Keratinocyte (primary cell): ENCODE measurements at regions not wholly inside any gene's neighbourhood (a gene's known extent, or its start where the extent isn't known, plus 50 kb on each side); places are given as distances from the start of the nearest gene placed in this dataset.

Experiments used
- DNase-seq: peaks from one replicate; pipeline ENCODE4 v3.0.0-alpha.2; 2011; ENCODE audit warnings: low read depth, missing footprints, low spot score
- FAIRE-seq: peaks from 2 replicates; lab custom pipeline; 2011; peaks lifted over from hg19 to GRCh38; lab: Jason Lieb, UNC
- H2AFZ ChIP-seq: 2 replicates; pipeline ENCODE4 v1.6.0; 2012; ENCODE audit warnings: low read length, control low read depth, inconsistent platforms; ENCODE audit not compliant: control insufficient read depth
- H3K27ac ChIP-seq: 2 replicates; pipeline ENCODE4 v1.5.1; 2011; ENCODE audit warnings: low read length; ENCODE audit not compliant: control insufficient read depth, insufficient read depth
- H3K27me3 ChIP-seq: 3 replicates; pipeline ENCODE4 v1.6.0; 2011; ENCODE audit warnings: low read length; ENCODE audit not compliant: control insufficient read depth, insufficient read depth; ENCODE audit errors: extremely low read depth
- H3K36me3 ChIP-seq, 2 experiments: 2 replicates in 1 of 2; 3 replicates in 1 of 2; pipeline ENCODE4 v1.5.1; 2011; ENCODE audit warnings: low read length in 2 of 2, mild to moderate bottlenecking in 1 of 2; ENCODE audit not compliant: control insufficient read depth in 2 of 2, insufficient read depth in 2 of 2; ENCODE audit errors: extremely low read depth in 1 of 2
- H3K4me1 ChIP-seq: 3 replicates; pipeline ENCODE4 v1.5.1; 2011; ENCODE audit warnings: low read length; ENCODE audit not compliant: control insufficient read depth, insufficient read depth; ENCODE audit errors: extremely low read depth
- H3K4me2 ChIP-seq: 3 replicates; pipeline ENCODE4 v1.6.0; 2011; ENCODE audit warnings: low read depth, low read length; ENCODE audit not compliant: control insufficient read depth, insufficient read depth; ENCODE audit errors: extremely low read depth
- H3K4me3 ChIP-seq, 3 experiments: fragments of 200-600 bp in 1 of 3; sonication (generic) in 1 of 3; 2 replicates in 2 of 3; 3 replicates in 1 of 3; pipeline ENCODE4 v1.5.1; 2011 to 2016; ENCODE audit warnings: low read length in 3 of 3, mild to moderate bottlenecking in 3 of 3, control low read depth in 2 of 3, inconsistent platforms in 1 of 3, low read depth in 1 of 3, mixed read lengths in 1 of 3, mixed run types in 1 of 3, moderate library complexity in 1 of 3; ENCODE audit not compliant: control insufficient read depth in 2 of 3, insufficient read depth in 2 of 3; ENCODE audit errors: extremely low read depth in 1 of 3
- H3K79me2 ChIP-seq: 2 replicates; pipeline ENCODE4 v1.6.0; 2012; ENCODE audit warnings: low read length; ENCODE audit not compliant: control insufficient read depth, insufficient read depth
- H3K9ac ChIP-seq: 3 replicates; pipeline ENCODE4 v1.6.0; 2011; ENCODE audit warnings: low read length; ENCODE audit not compliant: control insufficient read depth, insufficient read depth; ENCODE audit errors: extremely low read depth
- H3K9me1 ChIP-seq: 3 replicates; pipeline ENCODE4 v1.6.0; 2011; ENCODE audit warnings: low read length; ENCODE audit not compliant: control insufficient read depth, insufficient read depth; ENCODE audit errors: extremely low read depth
- H3K9me3 ChIP-seq: 2 replicates; pipeline ENCODE4 v1.5.1; 2012; ENCODE audit warnings: low read depth, low read length; ENCODE audit not compliant: control insufficient read depth
- H4K20me1 ChIP-seq: 3 replicates; pipeline ENCODE4 v1.6.0; 2011; ENCODE audit warnings: low read length; ENCODE audit not compliant: control insufficient read depth, insufficient read depth; ENCODE audit errors: extremely low read depth
- EZH2 ChIP-seq: IDR thresholded peaks from one replicate; pipeline ENCODE4 v1.6.1; 2012; ENCODE audit warnings: inconsistent platforms, mild to moderate bottlenecking, low read length, moderate library complexity
- dilution Hi-C: fragments of 300-500 bp; cut with MboI; formaldehyde crosslinking; loops from one replicate; pipeline ENCODE4 v1.7.0; 2020; ENCODE audit warnings: low sequenced_read_pairs; ENCODE audit not compliant: extremely low pct_ligation_motif_present
- TF ChIP-seq, protein P1 (sequence below), 3 experiments: IDR thresholded peaks in 1 of 3; conservative IDR thresholded peaks in 1 of 3; optimal IDR thresholded peaks in 1 of 3; 2 replicates in 2 of 3; 3 replicates in 1 of 3; pipeline versions ENCODE3 to v1.5.1; 2011; ENCODE audit warnings: low read length in 3 of 3, mild to moderate bottlenecking in 3 of 3, moderate library complexity in 2 of 3, control low read depth in 1 of 3, inconsistent platforms in 1 of 3; ENCODE audit not compliant: insufficient read depth in 2 of 3; ENCODE audit errors: extremely low read depth in 1 of 3

DNA sequence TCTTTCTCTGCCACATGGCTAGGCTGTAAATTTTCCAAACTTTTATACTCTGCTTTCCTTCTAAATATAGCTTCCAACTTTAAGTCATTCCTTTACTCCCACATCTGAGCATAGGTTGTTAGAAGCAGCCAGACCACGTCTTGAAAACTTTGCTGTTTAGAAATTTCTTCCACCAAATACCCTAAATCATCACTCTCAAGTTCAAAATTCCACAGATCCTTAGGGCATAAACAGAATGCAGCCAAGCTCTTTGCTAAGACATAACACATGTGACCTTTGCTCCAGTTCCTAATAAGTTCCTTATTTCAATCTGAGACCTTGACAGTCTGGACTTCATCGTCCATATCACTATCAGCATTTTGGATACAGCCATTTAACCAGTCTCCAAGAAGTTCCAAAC lies 749.9 kb downstream of the METTL15 start:
- H3K9me3 ChIP-seq = no peaks in the 10 kb centered on the region
- no peaks in the 10 kb centered on the region for H4K20me1 ChIP-seq
- H2AFZ ChIP-seq = no peak overlapping the region
- no peaks in the 10 kb centered on the region for H3K27me3 ChIP-seq
- no peaks in the 10 kb centered on the region for H3K4me1 ChIP-seq
- H3K9ac ChIP-seq = no peak overlapping the region
- FAIRE-seq (no peak), DNase-seq (no peak)
- no peak overlapping the region for H3K4me3 ChIP-seq
- H3K27ac ChIP-seq = no peak overlapping the region
- no peak for TF ChIP-seq EZH2
- TF ChIP-seq, protein P1, sequence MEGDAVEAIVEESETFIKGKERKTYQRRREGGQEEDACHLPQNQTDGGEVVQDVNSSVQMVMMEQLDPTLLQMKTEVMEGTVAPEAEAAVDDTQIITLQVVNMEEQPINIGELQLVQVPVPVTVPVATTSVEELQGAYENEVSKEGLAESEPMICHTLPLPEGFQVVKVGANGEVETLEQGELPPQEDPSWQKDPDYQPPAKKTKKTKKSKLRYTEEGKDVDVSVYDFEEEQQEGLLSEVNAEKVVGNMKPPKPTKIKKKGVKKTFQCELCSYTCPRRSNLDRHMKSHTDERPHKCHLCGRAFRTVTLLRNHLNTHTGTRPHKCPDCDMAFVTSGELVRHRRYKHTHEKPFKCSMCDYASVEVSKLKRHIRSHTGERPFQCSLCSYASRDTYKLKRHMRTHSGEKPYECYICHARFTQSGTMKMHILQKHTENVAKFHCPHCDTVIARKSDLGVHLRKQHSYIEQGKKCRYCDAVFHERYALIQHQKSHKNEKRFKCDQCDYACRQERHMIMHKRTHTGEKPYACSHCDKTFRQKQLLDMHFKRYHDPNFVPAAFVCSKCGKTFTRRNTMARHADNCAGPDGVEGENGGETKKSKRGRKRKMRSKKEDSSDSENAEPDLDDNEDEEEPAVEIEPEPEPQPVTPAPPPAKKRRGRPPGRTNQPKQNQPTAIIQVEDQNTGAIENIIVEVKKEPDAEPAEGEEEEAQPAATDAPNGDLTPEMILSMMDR (optimal IDR thresholded peaks at IDR 0.05 in 1 of 3, IDR thresholded peaks at IDR 0.05 in 1 of 3, conservative IDR thresholded peaks at IDR 0.05 in 1 of 3; ENCODE audit: extremely low read depth in 1 of 3, insufficient read depth in 2 of 3, low read length in 3 of 3) = no peak
- H3K9me1 ChIP-seq = no peaks in the 10 kb centered on the region
- H3K4me2 ChIP-seq = no peak overlapping the region
- no peaks in the 10 kb centered on the region for H3K79me2 ChIP-seq
- dilution Hi-C loops = no loop called here
- H3K36me3 ChIP-seq = no peaks in the 10 kb centered on the region

DNA sequence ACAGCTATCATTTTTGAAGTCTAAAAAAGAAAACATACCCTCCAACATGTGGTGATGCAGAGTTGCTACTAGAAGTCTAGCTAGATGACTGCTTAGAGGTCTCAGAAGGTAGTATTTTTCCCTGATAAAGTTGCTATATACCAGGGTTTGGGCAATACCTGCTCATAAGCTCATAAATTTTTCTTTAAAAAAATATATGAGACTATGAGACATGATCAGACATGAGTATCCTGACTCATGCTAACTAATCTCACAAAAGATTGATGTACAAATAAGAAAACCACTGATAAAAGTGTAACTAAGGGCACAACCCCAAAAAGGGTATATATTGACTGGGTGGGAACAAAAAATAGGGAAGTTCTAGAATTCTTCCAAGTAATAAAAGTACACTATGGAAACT lies 740.9 kb downstream of the METTL15 start:
- no peak overlapping the region for H3K4me3 ChIP-seq
- no peak overlapping the region for H3K4me2 ChIP-seq
- H3K27me3 ChIP-seq = no peaks in the 10 kb centered on the region
- no peaks in the 10 kb centered on the region for H3K4me1 ChIP-seq
- no peaks in the 10 kb centered on the region for H3K36me3 ChIP-seq
- no peaks in the 10 kb centered on the region for H3K9me1 ChIP-seq
- H3K79me2 ChIP-seq = no peaks in the 10 kb centered on the region
- dilution Hi-C loops = no loop called here
- no peak for DNase-seq
- H3K9me3 ChIP-seq = no peaks in the 10 kb centered on the region
- no peak for FAIRE-seq
- H2AFZ ChIP-seq = no peak overlapping the region
- no peak overlapping the region for H3K27ac ChIP-seq
- no peaks in the 10 kb centered on the region for H4K20me1 ChIP-seq
- no peak overlapping the region for H3K9ac ChIP-seq
- no peak for TF ChIP-seq EZH2
- TF ChIP-seq, protein P1 (optimal IDR thresholded peaks at IDR 0.05 in 1 of 3, IDR thresholded peaks at IDR 0.05 in 1 of 3, conservative IDR thresholded peaks at IDR 0.05 in 1 of 3; ENCODE audit: extremely low read depth in 1 of 3, insufficient read depth in 2 of 3, low read length in 3 of 3) = no peak
